ENCODE measurements at regions not wholly inside any gene's neighbourhood (a gene's known extent, or its start where the extent isn't known, plus 50 kb on each side); places are given as distances from the start of the nearest gene placed in this dataset.

DNA sequence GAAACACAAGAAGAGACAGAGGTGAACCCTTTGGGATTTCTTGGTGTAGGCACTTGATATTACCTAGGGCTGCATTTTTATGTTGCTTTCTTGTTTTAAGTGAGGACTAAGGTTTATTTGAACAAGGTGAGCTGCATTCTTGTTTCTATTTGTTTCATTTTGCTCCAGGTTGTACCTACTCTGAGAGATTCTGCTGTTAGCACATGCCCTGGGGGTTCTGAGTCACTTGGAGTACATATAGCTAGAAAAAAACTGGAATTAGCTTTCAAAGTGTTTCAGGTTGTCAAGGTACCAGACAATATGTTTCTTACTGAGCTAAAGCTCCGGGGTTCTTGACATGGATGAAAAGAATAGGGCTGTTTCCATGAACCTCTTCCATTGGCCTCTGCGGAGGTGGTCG, 299.4 kb downstream of the ICE1 start:
- Histone ChIP-seq H2AFZ (ENCODE audit: low read length) (no peak overlapping the region), H3K27ac (ENCODE audit: low read depth, low read length) (no peak overlapping the region), H3K79me2 (ENCODE audit: insufficient read depth, low read length) (no peaks in the 10 kb centered on the region), H3K27me3 (ENCODE audit: insufficient read depth, low read length) (no peaks in the 10 kb centered on the region), H3K9me3 (ENCODE audit: low read depth, low read length) (peaks cover 3% of the 10 kb centered on the region), H3K4me3 (ENCODE audit: insufficient read depth, low read length) (no peak overlapping the region), H3K4me2 (ENCODE audit: insufficient read depth, low read length) (no peak overlapping the region), H4K20me1 (ENCODE audit: insufficient read depth, low read length) (no peaks in the 10 kb centered on the region), H3K4me1 (ENCODE audit: insufficient read depth, low read length) (no peaks in the 10 kb centered on the region), H3K36me3 (ENCODE audit: insufficient read depth, low read length) (no peaks in the 10 kb centered on the region)
- TF ChIP-seq, protein P1, sequence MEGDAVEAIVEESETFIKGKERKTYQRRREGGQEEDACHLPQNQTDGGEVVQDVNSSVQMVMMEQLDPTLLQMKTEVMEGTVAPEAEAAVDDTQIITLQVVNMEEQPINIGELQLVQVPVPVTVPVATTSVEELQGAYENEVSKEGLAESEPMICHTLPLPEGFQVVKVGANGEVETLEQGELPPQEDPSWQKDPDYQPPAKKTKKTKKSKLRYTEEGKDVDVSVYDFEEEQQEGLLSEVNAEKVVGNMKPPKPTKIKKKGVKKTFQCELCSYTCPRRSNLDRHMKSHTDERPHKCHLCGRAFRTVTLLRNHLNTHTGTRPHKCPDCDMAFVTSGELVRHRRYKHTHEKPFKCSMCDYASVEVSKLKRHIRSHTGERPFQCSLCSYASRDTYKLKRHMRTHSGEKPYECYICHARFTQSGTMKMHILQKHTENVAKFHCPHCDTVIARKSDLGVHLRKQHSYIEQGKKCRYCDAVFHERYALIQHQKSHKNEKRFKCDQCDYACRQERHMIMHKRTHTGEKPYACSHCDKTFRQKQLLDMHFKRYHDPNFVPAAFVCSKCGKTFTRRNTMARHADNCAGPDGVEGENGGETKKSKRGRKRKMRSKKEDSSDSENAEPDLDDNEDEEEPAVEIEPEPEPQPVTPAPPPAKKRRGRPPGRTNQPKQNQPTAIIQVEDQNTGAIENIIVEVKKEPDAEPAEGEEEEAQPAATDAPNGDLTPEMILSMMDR (IDR thresholded peaks at IDR 0.05; ENCODE audit: extremely low read depth, low read depth, low read length) = no peak
- no peak for DNase-seq (ENCODE audit: insufficient read length, low spot score, missing footprints)

DNA sequence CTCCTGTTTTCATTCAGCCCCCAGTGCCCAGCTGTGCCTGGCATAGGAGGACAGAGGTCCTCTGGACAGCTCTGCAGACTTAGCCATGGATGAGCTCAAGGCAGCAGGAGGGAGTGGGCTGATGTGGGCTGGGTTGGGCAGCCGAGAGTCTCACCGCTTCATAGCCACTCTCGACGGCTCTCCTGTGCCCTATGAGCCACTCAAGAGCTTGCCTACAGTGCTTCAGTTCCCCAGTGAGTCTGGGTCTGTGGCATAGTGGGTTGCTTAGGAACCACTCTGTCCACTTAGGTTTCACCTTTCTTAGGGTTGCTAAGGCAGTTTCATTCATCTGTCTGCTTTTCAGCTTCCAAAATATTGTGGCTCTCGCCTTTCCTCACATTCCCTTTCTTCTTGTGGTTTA, 296.8 kb downstream of the ICE1 start:
- Histone ChIP-seq H3K4me3 (ENCODE audit: insufficient read depth, low read length) (no peak overlapping the region), H3K4me1 (ENCODE audit: insufficient read depth, low read length) (no peaks in the 10 kb centered on the region), H3K79me2 (ENCODE audit: insufficient read depth, low read length) (no peaks in the 10 kb centered on the region), H3K27ac (ENCODE audit: low read depth, low read length) (no peak overlapping the region), H3K36me3 (ENCODE audit: insufficient read depth, low read length) (no peaks in the 10 kb centered on the region), H3K4me2 (ENCODE audit: insufficient read depth, low read length) (no peak overlapping the region), H4K20me1 (ENCODE audit: insufficient read depth, low read length) (no peaks in the 10 kb centered on the region), H2AFZ (ENCODE audit: low read length) (no peak overlapping the region), H3K27me3 (ENCODE audit: insufficient read depth, low read length) (no peaks in the 10 kb centered on the region), H3K9me3 (ENCODE audit: low read depth, low read length) (peaks cover 3% of the 10 kb centered on the region)
- TF ChIP-seq, protein P1 (IDR thresholded peaks at IDR 0.05; ENCODE audit: extremely low read depth, low read depth, low read length) = no peak
- no peak for DNase-seq (ENCODE audit: insufficient read length, low spot score, missing footprints)

DNA sequence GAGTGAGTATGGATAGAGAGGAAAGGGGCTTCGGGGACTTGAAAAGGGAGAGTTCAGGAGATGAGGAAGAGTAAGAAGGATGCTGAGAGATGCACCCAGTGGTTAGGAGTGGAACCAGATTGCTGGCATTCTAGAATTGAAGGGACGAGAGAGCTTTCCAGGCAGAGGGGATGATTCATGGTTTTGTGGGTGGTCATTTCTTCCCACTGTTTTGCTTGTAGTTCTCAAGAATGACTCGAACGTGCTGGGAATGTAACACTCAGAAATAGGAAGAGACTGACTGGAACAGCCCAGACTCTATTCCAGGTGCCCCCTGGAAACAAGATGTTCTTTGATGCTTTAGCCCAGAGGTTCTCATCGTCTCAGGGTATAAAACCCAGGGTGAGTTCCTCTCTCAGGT, 294.2 kb downstream of the ICE1 start:
- Histone ChIP-seq H3K79me2 (ENCODE audit: insufficient read depth, low read length) (no peaks in the 10 kb centered on the region), H3K27ac (ENCODE audit: low read depth, low read length) (no peak overlapping the region), H3K9me3 (ENCODE audit: low read depth, low read length) (peaks cover 3% of the 10 kb centered on the region), H2AFZ (ENCODE audit: low read length) (no peak overlapping the region), H3K4me2 (ENCODE audit: insufficient read depth, low read length) (no peak overlapping the region), H3K4me1 (ENCODE audit: insufficient read depth, low read length) (no peaks in the 10 kb centered on the region), H3K36me3 (ENCODE audit: insufficient read depth, low read length) (no peaks in the 10 kb centered on the region), H3K27me3 (ENCODE audit: insufficient read depth, low read length) (no peaks in the 10 kb centered on the region), H3K4me3 (ENCODE audit: insufficient read depth, low read length) (no peak overlapping the region), H4K20me1 (ENCODE audit: insufficient read depth, low read length) (no peaks in the 10 kb centered on the region)
- TF ChIP-seq, protein P1 (IDR thresholded peaks at IDR 0.05; ENCODE audit: extremely low read depth, low read depth, low read length) = no peak
- DNase-seq (ENCODE audit: insufficient read length, low spot score, missing footprints) = no peak

DNA sequence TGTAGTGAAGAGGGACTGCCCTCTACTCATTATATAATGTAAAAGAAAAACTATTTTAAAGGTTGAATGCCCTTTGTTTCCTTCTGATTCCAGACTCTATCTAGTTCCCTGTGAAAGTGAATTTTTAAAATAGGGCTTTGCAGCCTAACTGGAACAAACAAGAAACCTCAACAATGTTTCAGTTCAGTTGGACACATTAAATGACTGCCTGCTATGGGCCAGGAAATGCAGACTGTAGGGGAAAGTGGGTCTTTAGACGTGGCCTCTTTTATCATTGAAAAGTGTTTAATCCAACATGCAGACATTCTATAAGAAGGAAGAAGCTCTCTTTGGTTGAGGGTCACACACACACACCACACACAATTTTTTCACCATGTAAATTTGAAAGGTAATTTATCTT, 289.1 kb downstream of the ICE1 start:
- Histone ChIP-seq H3K27ac (ENCODE audit: low read depth, low read length) (no peak overlapping the region), H2AFZ (ENCODE audit: low read length) (no peak overlapping the region), H3K36me3 (ENCODE audit: insufficient read depth, low read length) (no peaks in the 10 kb centered on the region), H3K4me3 (ENCODE audit: insufficient read depth, low read length) (no peak overlapping the region), H3K4me1 (ENCODE audit: insufficient read depth, low read length) (no peaks in the 10 kb centered on the region), H3K9me3 (ENCODE audit: low read depth, low read length) (no peaks in the 10 kb centered on the region), H3K79me2 (ENCODE audit: insufficient read depth, low read length) (no peaks in the 10 kb centered on the region), H3K4me2 (ENCODE audit: insufficient read depth, low read length) (no peak overlapping the region), H3K27me3 (ENCODE audit: insufficient read depth, low read length) (no peaks in the 10 kb centered on the region), H4K20me1 (ENCODE audit: insufficient read depth, low read length) (no peaks in the 10 kb centered on the region)
- no peak for DNase-seq (ENCODE audit: insufficient read length, low spot score, missing footprints)
- TF ChIP-seq, protein P1 (IDR thresholded peaks at IDR 0.05; ENCODE audit: extremely low read depth, low read depth, low read length) = no peak
